SH-SY5Y (cell line): ENCODE measurements at regions not wholly inside any gene's neighbourhood (a gene's known extent, or its start where the extent isn't known, plus 50 kb on each side); places are given as distances from the start of the nearest gene placed in this dataset.

Experiments used
- GATA2 ChIP-seq: IDR thresholded peaks from 2 replicates; pipeline ENCODE4 v1.6.1; 2011; ENCODE audit warnings: mild to moderate bottlenecking, low read depth, low read length
- GATA3 ChIP-seq: IDR thresholded peaks from 2 replicates; pipeline ENCODE4 v1.6.1; 2011; ENCODE audit warnings: low read depth, mild to moderate bottlenecking, low read length, moderate library complexity

- no peak for TF ChIP-seq GATA2
- no peak for TF ChIP-seq GATA3
Observed at GRCh38 chr3:170701696-170702678, 116.1 kb upstream of the SLC7A14 start.

DNA sequence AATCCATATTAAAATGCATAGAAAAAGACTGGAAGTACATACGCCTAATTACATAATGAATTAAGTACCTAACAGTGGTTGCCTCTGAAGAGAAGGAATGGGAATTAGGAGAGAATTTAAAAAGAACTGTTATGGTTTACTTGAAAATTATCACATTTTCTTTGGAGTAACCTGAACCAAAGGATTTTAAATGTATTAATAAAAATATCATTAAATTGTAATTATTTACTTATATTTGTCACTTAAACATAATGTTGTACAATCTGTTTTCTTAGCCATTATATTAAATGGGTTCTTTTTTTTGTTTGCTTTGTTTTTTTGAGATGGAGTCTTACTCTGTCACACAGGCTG lies 114.2 kb upstream of the SLC7A14 start:
- no peak for TF ChIP-seq GATA3
- TF ChIP-seq GATA2: no peak

GRCh38 chr3:170699158-170700053 lies 113.5 kb upstream of the SLC7A14 start:
- no peak for TF ChIP-seq GATA3

GRCh38 chr3:170697908-170698307 lies 112.0 kb upstream of the SLC7A14 start:
- TF ChIP-seq GATA3 (no peak), GATA2 (no peak)

GRCh38 chr3:170697131-170697530 lies 111.3 kb upstream of the SLC7A14 start:
- TF ChIP-seq GATA2 (no peak), GATA3 (no peak)

DNA sequence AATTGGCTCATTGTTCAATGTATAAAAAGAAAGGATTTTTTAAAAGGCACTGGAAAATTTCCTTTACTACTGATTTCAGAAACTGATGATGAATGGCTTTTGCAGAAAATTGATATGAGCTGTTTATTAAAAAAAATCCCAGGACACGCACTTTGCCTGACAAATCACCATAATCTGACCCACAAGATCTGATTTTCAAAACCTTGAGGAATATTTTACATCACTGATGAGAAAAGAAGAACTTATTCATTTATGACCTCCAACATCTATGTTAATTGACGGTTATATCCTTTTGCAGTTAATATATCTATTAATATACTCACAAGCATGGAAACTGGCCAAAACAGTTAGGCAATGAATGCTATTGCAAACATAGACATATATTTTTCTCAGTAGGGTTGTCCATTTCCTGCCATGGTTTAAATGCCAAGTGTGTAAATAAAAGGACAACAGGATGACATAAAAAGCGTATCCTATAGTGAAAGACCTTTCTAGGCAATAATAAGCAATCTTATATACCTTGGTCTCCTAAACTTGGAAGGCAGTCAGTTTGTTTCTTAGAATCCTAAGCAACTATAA lies 109.7 kb upstream of the SLC7A14 start:
- TF ChIP-seq GATA3: no peak
- no peak for TF ChIP-seq GATA2

DNA sequence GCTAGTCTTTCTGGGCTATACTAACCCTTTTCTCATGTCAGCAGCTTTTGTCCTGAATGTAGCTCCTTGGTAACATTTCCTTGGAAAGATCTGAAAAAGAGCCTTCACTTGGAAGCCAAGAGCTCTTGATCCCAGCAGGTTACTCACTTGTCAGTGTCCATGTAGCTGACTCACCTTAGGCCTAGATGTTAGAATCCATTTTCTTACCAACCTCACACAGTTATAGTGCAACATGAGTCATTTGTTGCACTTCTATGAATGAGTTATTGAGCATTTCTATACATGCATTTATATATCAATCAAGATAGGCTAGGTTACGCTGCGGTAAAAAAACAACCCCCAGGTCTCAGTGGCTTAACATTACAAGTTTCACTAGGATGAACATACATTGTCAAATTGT lies 106.8 kb upstream of the SLC7A14 start:
- no peak for TF ChIP-seq GATA2
- no peak for TF ChIP-seq GATA3

- TF ChIP-seq GATA3 (no peak), GATA2 (no peak)
Observed at GRCh38 chr3:170690661-170690981, 104.7 kb upstream of the SLC7A14 start.

DNA sequence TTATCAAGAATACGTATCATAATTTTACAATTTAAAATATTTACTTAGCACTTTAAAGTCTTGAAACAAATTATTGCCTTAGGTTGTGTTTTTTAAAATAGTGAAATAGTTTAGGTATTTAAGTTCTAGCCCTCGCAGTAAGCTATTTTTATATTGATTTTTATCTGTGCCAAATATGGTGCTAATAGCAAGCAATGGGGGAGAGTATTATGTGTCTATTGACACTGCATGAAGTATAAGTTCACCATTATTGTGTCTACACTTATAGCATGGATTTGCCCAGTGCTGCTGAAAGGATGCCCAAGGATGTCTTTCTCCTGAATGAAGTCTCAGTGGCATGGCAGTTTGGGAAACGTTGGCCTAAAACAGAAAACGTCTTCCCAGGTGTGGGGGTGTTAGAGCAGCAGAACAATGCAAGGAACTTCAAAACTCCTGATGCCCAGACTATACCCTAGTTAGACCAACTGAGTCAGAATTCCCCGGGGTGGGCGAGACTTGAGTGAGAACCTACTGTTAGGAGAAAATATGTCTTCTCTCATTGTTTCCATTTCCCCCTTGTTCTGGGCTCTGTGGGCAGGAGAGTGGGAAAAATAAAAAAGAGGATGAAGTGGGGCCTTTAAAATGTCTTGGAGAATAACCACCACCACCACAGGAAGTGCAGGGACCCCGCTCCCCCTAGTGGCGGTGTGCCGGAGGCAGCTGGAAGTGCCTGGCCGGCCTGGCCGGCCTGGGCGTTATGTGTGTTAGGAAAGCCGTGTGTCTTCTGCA lies 104.2 kb upstream of the SLC7A14 start:
- no peak for TF ChIP-seq GATA2
- TF ChIP-seq GATA3: no peak

- TF ChIP-seq GATA3: no peak
- no peak for TF ChIP-seq GATA2
Observed at GRCh38 chr3:170689296-170689829, 103.5 kb upstream of the SLC7A14 start.

- no peak for TF ChIP-seq GATA3
- no peak for TF ChIP-seq GATA2
Observed at GRCh38 chr3:170680593-170680992, 94.7 kb upstream of the SLC7A14 start.

GRCh38 chr3:170679190-170679589 lies 93.3 kb upstream of the SLC7A14 start:
- TF ChIP-seq GATA2 (no peak), GATA3 (no peak)

DNA sequence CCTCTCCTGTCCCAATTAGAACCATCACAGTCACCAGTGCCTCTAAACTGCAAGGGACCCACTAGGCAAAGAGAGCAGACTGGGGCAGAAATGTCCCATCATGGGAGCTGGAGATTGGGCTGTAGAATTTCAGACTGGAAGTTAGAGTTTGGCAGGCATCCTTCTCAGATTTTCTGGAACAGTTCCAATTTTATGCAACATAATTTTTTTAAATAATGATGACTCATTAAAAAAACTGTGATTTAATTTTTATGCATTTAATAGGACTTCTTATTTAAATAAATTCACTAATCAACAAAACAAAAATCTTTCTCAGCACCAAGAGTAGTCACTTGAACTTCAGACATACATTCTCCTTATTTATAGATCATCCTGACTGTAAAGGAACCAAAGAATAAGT lies 84.6 kb upstream of the SLC7A14 start:
- TF ChIP-seq GATA3 (no peak), GATA2 (no peak)

- no peak for TF ChIP-seq GATA3
- no peak for TF ChIP-seq GATA2
Observed at GRCh38 chr3:170660139-170660538, 74.3 kb upstream of the SLC7A14 start.
